Epithelial cell of esophagus (primary cell): ENCODE measurements at regions not wholly inside any gene's neighbourhood (a gene's known extent, or its start where the extent isn't known, plus 50 kb on each side); places are given as distances from the start of the nearest gene placed in this dataset.

Source experiments
- DNase-seq: peaks from one replicate; pipeline ENCODE4 v3.0.0; 2010; ENCODE audit warnings: low read depth
- H3K4me3 ChIP-seq: 2 replicates; pipeline ENCODE4 v1.5.1; 2011; ENCODE audit warnings: mild to moderate bottlenecking, low read length, control low read depth
- TF ChIP-seq, protein P1 (sequence below): IDR thresholded peaks from 2 replicates; pipeline ENCODE4 v1.5.1; 2011; ENCODE audit warnings: low read depth, mild to moderate bottlenecking, low read length, control low read depth, inconsistent platforms; ENCODE audit not compliant: insufficient read depth; ENCODE audit errors: missing control alignments

DNA sequence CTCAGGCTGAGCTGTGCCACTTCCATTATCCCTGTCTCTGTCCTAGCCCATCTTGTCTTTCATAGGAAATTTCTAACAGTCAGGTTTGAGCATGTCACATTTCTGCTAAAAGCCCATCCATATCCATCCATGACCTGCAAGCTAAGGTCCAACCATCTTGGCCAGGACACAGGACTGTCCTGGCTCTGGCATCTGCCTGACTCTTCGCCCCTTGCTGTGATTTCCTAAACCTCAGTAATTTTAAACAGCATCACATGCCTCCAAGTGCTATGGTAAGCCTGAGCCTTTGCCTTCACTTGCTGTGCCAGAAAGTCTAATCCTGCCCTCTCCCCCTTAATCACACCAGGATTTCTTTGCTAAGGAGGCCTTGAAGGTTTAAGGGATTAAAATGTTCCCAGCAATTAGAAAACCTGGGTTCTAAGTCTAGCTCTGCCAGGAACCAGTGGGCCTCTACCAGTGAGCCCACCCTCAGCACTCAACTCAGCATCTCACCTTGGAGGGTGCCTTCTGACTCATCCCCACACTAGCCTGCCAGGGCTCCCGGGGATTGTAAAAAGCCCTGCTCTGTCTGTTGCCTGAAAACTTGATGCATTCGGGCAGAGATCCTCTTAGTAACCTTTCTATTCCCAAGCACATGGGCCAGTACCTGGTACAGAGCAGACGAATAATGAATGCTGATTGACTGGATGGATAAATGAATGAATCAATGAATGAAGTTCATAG, 411.0 kb downstream of the LRATD1 start:
- no peak for DNase-seq
- TF ChIP-seq, protein P1, sequence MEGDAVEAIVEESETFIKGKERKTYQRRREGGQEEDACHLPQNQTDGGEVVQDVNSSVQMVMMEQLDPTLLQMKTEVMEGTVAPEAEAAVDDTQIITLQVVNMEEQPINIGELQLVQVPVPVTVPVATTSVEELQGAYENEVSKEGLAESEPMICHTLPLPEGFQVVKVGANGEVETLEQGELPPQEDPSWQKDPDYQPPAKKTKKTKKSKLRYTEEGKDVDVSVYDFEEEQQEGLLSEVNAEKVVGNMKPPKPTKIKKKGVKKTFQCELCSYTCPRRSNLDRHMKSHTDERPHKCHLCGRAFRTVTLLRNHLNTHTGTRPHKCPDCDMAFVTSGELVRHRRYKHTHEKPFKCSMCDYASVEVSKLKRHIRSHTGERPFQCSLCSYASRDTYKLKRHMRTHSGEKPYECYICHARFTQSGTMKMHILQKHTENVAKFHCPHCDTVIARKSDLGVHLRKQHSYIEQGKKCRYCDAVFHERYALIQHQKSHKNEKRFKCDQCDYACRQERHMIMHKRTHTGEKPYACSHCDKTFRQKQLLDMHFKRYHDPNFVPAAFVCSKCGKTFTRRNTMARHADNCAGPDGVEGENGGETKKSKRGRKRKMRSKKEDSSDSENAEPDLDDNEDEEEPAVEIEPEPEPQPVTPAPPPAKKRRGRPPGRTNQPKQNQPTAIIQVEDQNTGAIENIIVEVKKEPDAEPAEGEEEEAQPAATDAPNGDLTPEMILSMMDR, result no peak
- H3K4me3 ChIP-seq, result no peak overlapping the region

DNA sequence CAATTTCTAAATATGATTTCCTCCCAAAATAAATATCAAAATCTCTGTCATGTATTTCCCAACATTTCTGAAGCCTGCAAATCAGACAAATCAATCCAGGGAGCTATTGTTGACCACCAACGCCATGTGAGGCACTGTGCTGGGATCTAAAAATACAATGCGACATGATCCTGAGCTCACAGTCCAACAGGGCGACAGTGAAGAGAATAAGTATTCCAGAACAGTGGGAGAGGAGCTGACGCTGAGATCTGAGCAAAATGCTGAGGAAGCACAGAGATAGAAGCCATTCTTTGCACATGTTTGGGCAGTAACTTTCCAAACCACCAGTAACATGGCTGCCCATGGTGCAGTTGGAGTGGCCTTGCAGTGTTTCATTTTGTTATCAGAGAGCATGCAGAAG, 412.5 kb downstream of the LRATD1 start:
- no peak overlapping the region for H3K4me3 ChIP-seq
- TF ChIP-seq, protein P1, result no peak

DNA sequence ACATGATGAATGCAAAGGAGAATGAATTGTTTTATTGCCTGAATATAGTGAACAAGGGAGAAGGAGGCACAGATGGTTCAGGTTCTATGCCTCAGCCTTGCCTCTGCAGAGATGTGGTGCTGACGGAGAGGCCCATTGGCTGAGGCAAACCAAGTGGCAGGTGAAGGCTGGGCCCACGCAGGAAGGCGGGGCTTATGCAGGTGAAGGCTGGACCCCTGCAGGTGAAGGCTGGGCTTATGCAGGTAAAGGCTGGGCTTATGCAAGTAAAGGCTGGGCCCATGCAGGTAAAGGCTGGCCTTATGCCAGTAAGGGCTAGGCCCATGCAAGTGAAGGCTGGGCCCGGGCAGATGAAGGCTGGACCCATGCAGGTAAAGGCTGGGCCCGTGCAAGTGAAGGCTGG, 414.7 kb downstream of the LRATD1 start:
- DNase-seq, result no peak
- H3K4me3 ChIP-seq, result no peak overlapping the region
- TF ChIP-seq, protein P1, result no peak

More for the DNA sequence above, 412.5 kb downstream of the LRATD1 start:
- DNase-seq, result no peak

DNA sequence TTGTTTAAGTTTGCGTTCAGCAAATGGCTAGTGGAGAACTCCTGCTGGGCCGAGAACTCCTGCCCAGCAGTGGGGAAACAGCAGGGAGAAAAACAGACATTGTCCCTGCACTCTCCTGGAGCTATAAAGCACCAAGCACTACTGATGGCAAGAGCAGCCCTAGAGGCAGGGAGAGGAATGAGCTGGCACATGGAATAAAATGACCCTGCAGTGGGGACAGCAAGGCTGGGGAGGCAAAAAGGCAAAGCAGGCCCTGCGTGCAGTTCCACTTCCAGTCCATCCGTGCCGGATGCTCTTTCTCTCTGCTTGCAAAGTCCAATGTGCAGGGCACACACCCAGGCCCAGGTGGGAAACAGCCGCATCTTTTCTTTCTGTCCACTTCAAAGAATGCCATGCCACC, 415.5 kb downstream of the LRATD1 start:
- H3K4me3 ChIP-seq, result no peak overlapping the region
- TF ChIP-seq, protein P1, result no peak
- no peak for DNase-seq

DNA sequence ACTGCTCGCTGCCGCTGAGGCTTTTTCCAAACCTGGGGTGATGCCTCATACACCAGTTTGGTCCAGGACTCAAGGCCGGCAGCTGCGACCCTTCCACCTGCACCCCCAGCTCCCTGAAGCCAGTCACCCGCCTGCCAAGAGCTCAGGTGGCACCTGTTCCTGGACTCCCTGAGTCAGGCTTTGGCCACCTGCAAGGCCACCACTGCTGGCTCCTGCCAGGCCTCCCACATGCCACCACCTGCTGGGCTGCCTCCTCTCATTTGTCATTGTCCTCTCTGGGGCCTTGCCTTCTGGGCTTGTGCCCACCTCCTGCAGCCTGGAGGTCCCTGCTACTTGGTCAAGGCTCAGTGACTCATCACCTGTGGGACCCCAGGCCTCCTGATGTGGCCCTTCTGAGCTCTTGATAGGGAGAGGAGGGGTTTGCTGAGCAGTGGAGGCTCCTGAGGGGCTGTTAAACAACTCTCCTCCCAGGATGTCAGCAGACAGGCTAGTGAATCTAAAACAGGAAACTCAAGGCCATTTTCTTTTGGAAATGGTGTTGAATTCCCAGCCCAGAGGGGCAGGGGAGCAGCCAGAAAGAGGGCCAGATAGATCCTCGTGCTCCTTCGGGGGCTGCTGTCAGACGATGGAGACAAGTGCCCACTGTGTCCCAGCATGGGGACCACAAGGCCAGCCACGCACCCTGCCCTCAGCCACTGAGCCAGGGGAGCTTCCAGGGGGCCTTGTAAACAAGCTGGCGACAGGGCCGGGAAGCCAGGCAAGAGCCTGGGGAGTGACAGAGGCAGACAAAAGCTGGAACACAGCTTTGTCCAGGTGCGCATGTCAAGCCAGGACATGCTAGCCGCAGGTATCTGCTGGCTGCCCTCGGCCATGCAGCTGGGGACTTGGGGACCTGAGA, 416.8 kb downstream of the LRATD1 start:
- TF ChIP-seq, protein P1, result no peak
- DNase-seq, result no peak

DNA sequence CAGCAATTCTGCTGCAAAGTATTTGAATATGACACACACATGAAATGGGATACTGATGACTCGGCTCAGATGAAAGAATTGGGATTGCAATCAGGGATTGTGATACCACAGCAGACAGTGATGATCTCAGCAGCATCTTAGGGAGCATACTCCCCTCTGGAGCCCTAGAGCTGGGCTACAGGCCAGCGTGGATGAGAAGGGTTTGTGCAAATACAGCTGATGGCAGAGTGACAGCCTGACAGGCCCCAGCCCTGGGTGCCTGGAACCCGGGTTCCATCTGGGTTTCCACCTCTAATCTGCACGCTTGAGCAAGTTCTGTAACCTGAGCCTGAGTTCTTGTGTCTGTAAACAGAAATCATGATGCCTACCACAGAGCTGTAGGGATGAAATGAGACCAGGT, 418.0 kb downstream of the LRATD1 start:
- H3K4me3 ChIP-seq, result no peak overlapping the region
- TF ChIP-seq, protein P1, result no peak
- peak; percentile 31 for DNase-seq

More for the DNA sequence above, 416.8 kb downstream of the LRATD1 start:
- H3K4me3 ChIP-seq, result no peak overlapping the region
